ENCODE measurements at regions not wholly inside any gene's neighbourhood (a gene's known extent, or its start where the extent isn't known, plus 50 kb on each side); places are given as distances from the start of the nearest gene placed in this dataset.

DNA sequence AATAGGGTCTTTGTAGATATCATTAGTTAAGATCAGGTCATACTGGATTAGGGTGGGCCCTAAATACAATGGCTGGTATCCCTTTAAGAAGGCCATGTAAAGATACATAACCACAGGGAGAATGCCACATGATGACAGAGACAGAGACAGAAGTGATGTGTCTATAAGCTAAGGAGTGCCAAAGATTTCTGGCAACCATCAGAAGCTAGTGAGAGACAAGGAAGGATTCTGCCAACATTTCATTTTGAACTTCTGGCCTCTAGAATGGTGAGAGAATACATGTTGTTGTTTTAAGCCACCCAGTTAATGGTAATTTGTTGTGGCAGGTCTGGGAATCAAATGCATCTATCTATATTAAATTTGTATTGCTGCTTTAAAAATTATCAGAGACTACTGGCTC lies 185.5 kb upstream of the CYRIA start:
- H3K9ac ChIP-seq, result no peak overlapping the region
- H3K4me1 ChIP-seq, result no peaks in the 10 kb centered on the region
- H3K9me3 ChIP-seq (replicated peaks in 1 of 11), result no peaks in the 10 kb centered on the region
- H3K27me3 ChIP-seq, result no peaks in the 10 kb centered on the region
- no peaks in the 10 kb centered on the region for H3K36me3 ChIP-seq
- H3K4me2 ChIP-seq, result no peak overlapping the region
- no peak for TF ChIP-seq Cebpa-rat (IDR thresholded peaks at IDR 0.05)
- no peaks in the 10 kb centered on the region for H4K20me1 ChIP-seq
- no peak overlapping the region for H3K4me3 ChIP-seq
- H3K27ac ChIP-seq, result no peak overlapping the region

DNA sequence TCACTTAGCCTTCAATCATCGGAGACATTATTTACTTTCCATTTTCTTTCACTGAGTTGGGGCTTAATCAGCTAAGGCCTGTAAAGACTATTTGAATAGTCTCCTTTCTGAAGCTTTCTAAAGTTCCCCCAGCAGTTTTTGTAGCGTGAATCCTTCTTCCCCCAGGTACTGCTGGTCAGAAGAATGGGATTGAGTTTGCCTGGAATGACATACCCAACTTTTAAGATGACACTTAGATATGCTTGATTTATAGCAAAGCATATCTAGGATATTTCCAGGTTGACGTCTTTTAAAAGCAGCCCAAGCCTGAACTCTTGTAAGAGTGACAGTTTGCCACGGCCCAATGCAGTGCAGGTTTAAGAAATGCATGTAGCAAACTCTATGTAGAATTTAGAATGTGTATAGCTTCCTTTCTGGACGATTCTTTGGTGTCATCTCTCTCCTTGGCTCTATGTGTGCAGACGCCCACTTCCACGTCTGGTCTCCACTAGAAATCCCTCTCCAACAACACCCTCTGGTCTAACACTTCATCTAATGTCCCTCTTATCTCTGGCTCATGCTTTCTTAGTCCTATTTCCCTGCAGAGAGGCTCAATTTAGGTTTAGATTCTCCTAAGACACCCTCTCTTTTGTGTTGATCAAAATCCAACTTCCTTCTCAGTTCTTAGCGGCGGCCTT lies 175.0 kb upstream of the CYRIA start:
- no peak for TF ChIP-seq Cebpa-rat (IDR thresholded peaks at IDR 0.05)
- no peak overlapping the region for H3K4me3 ChIP-seq
- no peaks in the 10 kb centered on the region for H3K9me3 ChIP-seq (replicated peaks in 1 of 11)
- no peak overlapping the region for H3K27ac ChIP-seq
- no peak overlapping the region for H3K9ac ChIP-seq
- no peaks in the 10 kb centered on the region for H3K36me3 ChIP-seq
- H3K4me1 ChIP-seq, result peaks cover 0 to 7% (median 0%) of the 10 kb centered on the region in 10 experiments; a peak in 2 of 20 replicates
- H3K4me2 ChIP-seq, result no peak overlapping the region
- H3K27me3 ChIP-seq, result no peaks in the 10 kb centered on the region
- no peaks in the 10 kb centered on the region for H4K20me1 ChIP-seq

DNA sequence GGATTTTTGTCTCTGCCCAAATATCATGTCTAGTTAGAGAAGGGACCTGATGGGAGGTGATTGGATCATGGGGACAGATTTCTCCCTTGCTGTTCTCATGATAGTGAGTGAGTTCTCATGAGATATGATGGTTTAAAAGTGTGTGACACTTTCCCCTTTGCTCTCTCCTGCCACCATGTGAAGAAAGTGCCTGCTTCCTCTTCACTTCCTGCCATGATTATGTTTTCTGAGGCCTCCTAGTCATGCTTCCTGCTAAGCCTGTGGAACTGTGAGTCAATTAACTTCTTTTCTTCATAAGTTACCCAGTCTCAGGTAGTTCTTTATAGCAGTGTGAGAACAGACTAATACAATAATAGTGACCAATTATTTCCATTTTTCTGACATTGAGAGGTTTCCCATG lies 167.3 kb upstream of the CYRIA start:
- Histone ChIP-seq H3K9ac (no peak overlapping the region), H3K27ac (no peak overlapping the region), H3K36me3 (no peaks in the 10 kb centered on the region), H3K4me2 (0 out of 22 replicates have a peak overlapping the region, but pooled peaks of 1 of the 11 experiments have one; percentile 1), H3K4me1 (0 out of 20 replicates have a peak, but pooled peaks cover 0 to 8% (median 0%) of the 10 kb centered on the region in 10 experiments), H3K9me3 (replicated peaks in 1 of 11) (no peaks in the 10 kb centered on the region), H4K20me1 (no peaks in the 10 kb centered on the region), H3K4me3 (no peak overlapping the region), H3K27me3 (no peaks in the 10 kb centered on the region)
- TF ChIP-seq Cebpa-rat (IDR thresholded peaks at IDR 0.05), result no peak

DNA sequence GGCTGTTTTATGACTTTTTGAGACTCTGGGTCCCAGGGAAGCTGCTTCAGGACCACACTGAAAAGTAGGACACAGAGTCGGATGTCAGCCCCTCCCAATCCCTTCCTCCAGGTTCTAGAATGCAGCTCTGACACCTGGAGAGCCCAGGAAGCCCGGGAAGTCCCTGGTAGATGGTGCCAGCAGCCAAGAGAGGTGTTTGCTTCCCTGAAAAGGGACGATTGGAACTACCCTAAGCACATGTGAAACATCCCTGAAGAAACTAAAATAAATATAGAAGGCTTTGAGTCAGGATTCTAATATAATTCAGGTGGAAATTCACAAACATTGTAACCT lies 163.2 kb upstream of the CYRIA start:
- Histone ChIP-seq H3K4me3 (no peak overlapping the region), H3K9ac (no peak overlapping the region), H4K20me1 (no peaks in the 10 kb centered on the region), H3K4me2 (no peak overlapping the region), H3K27me3 (no peaks in the 10 kb centered on the region), H3K4me1 (0 out of 20 replicates have a peak, but pooled peaks cover 0 to 8% (median 0%) of the 10 kb centered on the region in 10 experiments), H3K9me3 (replicated peaks in 1 of 11) (peaks cover 0 to 24% (median 0%) of the 10 kb centered on the region in 11 experiments; a peak in 5 of 22 replicates), H3K36me3 (no peaks in the 10 kb centered on the region), H3K27ac (no peak overlapping the region)
- TF ChIP-seq Cebpa-rat (IDR thresholded peaks at IDR 0.05), result no peak

DNA sequence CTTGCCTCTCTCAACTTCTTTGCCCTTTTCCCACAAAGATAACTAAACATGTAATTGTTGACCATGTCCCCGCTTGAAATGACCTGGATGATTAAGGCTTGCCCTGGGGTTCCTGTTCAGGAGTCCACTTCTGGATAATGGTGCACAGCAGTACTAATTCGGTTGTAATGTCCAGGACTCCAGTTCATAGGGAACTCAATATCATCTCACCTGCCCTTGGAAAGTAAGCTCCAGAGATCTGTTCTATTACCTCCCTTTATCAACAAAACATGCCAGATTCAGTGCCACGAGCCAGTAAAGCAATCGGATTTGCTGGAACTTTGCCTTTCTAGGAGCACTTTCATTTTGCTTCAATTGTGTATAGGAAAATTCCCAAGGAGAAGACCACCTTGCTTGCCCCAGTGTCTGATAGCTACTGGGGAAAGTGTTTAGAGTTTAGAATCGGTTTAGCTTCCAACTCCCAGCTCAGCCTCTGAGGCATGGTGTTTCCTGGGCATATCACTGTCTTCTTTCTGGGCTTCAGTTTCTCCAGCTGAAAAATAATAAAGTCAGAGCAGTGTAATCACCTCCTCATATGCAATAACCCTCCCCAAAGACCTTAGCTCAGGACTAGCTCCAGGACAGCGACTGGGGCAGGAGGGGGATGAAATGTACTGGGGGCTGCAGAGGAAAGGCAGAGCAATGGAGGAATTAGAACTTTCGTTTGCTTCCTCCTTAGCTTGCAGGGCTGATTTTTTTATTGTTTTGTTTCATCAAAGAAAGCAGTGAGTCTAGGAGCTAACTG lies 162.6 kb upstream of the CYRIA start:
- Histone ChIP-seq H3K27ac (no peak overlapping the region), H3K9ac (no peak overlapping the region), H3K4me2 (no peak overlapping the region), H3K4me1 (peaks cover 0 to 7% (median 0%) of the 10 kb centered on the region in 10 experiments; a peak in 1 of 20 replicates), H3K36me3 (no peaks in the 10 kb centered on the region), H3K27me3 (no peaks in the 10 kb centered on the region), H3K4me3 (no peak overlapping the region), H3K9me3 (replicated peaks in 1 of 11) (peaks cover 0 to 30% (median 0%) of the 10 kb centered on the region in 11 experiments; a peak in 5 of 22 replicates), H4K20me1 (no peaks in the 10 kb centered on the region)
- TF ChIP-seq Cebpa-rat (IDR thresholded peaks at IDR 0.05), result no peak

DNA sequence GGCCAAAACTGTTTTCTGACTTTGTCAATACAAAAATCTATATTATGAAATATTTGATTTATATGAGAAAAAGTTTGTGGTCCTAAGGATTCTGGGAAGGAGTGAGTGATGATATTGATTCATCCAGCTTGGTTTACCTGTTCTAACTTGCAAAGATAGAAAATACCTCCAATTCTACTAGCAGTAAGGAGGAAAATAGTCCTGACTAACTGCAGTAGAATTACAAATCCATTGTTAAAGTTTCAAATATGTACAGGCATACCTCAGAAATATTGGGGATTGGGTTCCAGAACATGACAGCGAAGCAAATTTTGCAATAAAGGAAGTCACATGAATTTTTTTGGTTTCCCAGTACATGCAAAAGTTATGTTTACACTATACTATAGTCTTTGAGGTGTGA lies 158.8 kb upstream of the CYRIA start:
- no peak for TF ChIP-seq Cebpa-rat (IDR thresholded peaks at IDR 0.05)
- H3K9ac ChIP-seq, result no peak overlapping the region
- no peaks in the 10 kb centered on the region for H4K20me1 ChIP-seq
- H3K9me3 ChIP-seq (replicated peaks in 1 of 11), result peaks cover 0 to 35% (median 0%) of the 10 kb centered on the region in 11 experiments; a peak in 5 of 22 replicates
- no peak overlapping the region for H3K27ac ChIP-seq
- H3K36me3 ChIP-seq, result no peaks in the 10 kb centered on the region
- H3K4me2 ChIP-seq, result no peak overlapping the region
- no peak overlapping the region for H3K4me3 ChIP-seq
- no peaks in the 10 kb centered on the region for H3K27me3 ChIP-seq
- H3K4me1 ChIP-seq, result no peaks in the 10 kb centered on the region; a peak in 1 of 20 replicates

DNA sequence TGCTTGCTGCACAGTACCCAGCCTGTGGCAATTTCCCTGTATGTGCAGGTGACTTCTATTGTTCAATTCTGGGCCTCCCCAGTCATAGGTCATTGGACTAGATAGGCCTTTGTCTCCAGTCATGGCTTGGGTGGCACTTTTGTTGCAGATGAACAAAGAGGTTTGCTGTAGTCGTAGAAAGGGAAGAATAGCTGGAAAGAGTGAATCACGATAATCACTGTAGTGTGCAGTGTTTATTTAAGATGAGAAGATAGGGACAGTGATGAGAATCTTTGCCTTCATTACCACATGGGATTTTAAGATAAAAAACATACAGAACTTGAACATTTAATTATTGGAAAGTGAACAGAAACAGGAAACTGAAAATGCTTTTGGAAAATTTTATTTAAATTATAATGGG lies 156.1 kb upstream of the CYRIA start:
- Histone ChIP-seq H3K9me3 (replicated peaks in 1 of 11) (peaks cover 0 to 35% (median 0%) of the 10 kb centered on the region in 11 experiments; a peak in 5 of 22 replicates), H3K4me1 (peaks cover 0 to under 1% (median 0%) of the 10 kb centered on the region in 10 experiments; a peak in 1 of 20 replicates), H3K4me3 (no peak overlapping the region), H3K36me3 (no peaks in the 10 kb centered on the region), H3K27me3 (no peaks in the 10 kb centered on the region), H3K9ac (no peak overlapping the region), H4K20me1 (no peaks in the 10 kb centered on the region), H3K4me2 (no peak overlapping the region), H3K27ac (no peak overlapping the region)
- no peak for TF ChIP-seq Cebpa-rat (IDR thresholded peaks at IDR 0.05)

DNA sequence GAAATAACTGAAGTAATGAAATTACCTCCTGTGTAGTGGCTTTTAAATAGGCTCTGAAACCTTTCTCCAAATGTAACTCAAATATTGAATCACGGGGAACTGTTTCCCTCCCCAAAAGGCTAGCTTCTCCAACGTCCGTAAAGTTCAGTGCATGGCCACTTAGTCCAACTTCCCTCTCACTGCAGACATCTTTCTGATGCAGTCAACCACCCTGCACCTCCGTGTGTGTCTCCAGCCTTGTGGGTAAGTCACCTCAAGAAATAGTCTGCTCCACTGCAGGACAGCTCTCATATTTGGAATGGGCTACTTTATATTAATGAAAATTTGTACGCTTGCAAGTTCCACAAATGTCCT lies 152.5 kb upstream of the CYRIA start:
- no peak overlapping the region for H3K27ac ChIP-seq
- no peaks in the 10 kb centered on the region for H4K20me1 ChIP-seq

DNA sequence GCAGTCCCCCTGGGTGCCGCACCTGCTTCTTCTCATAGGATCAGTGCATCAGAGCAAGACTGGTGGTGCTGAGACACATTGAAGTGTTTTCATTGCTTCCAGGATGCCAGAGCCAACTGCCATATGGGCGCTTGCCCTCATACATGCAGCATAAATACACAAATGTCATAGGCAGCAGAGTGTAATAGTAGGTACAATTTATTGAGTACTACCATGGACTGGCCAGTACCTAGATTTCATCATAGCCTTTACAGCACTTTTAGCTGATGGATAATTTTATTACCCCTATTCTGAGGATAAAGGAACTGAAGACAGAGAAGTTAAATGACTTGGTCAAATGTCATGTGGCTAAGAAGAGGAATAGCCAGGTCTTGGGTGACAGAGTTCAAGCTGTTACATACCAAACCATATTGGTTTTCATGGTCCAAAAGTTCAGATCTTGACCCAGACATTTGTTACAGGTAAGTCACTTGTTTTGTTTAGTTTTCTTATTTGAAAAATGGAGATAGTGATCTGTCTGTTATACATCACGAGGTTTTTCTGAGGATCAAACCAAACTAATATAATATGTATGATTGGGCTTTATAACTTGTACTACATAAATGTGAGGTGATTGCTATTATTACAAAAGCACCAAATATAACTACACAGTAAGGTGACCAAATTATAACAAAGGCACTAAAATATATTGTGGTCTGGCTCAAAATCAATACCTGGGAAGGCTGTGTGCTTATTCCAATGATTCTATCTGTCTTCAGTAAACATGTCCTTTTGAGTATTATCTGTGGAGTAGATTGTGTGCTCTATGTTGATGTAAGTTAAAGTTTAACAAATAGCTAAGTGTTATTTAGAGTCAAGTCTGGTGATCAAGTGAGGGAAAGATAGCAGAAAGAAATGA lies 151.9 kb upstream of the CYRIA start:
- Histone ChIP-seq H3K36me3 (no peaks in the 10 kb centered on the region), H3K4me1 (peaks cover 0 to 13% (median 0%) of the 10 kb centered on the region in 10 experiments; a peak in 4 of 20 replicates), H3K4me2 (no peak overlapping the region), H4K20me1 (no peaks in the 10 kb centered on the region), H3K27me3 (no peaks in the 10 kb centered on the region), H3K9me3 (replicated peaks in 1 of 11) (peaks cover 0 to under 1% (median 0%) of the 10 kb centered on the region in 11 experiments; a peak in 1 of 22 replicates), H3K9ac (no peak overlapping the region), H3K4me3 (no peak overlapping the region), H3K27ac (no peak overlapping the region)
- no peak for TF ChIP-seq Cebpa-rat (IDR thresholded peaks at IDR 0.05)

More for the DNA sequence above, 152.5 kb upstream of the CYRIA start:
- no peak for TF ChIP-seq Cebpa-rat (IDR thresholded peaks at IDR 0.05)
- Histone ChIP-seq H3K9me3 (replicated peaks in 1 of 11) (peaks cover 0 to 7% (median 0%) of the 10 kb centered on the region in 11 experiments; a peak in 5 of 22 replicates), H3K9ac (no peak overlapping the region), H3K27me3 (no peaks in the 10 kb centered on the region), H3K4me3 (no peak overlapping the region), H3K4me1 (peaks cover 0 to 13% (median 0%) of the 10 kb centered on the region in 10 experiments; a peak in 5 of 20 replicates), H3K36me3 (no peaks in the 10 kb centered on the region), H3K4me2 (no peak overlapping the region)

Data from BLaER1 treated with 17β-estradiol and CSF1 and Interleukin-3, amounts not matched to agents 10 nM and 100 nM (cell line).